ENCODE measurements at regions not wholly inside any gene's neighbourhood (a gene's known extent, or its start where the extent isn't known, plus 50 kb on each side); places are given as distances from the start of the nearest gene placed in this dataset.

DNA sequence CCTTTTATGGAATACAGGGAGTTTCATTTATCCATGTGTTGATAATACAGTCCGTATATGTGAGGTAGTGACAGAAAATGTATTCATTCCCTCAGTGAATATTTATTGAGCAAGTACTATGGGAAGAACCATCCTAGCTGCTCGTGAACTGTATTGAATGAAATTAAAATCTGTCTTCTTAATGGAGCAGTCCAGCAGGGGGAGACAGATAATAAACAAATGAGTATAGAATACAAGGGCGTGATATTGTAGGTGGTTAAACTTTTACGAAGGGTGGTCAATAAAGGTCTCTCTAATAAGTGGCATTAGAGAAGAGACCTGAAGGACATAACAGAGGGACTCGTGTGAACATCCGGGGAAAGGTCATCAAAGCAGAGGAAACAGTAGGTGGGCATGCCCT, 62.7 kb upstream of the OSTN start:
- Histone ChIP-seq H3K9ac (ENCODE audit: insufficient read depth, low read length, poor library complexity, severe bottlenecking) (no peak overlapping the region), H3K9me3 (replicated peaks in 1 of 2; ENCODE audit: control insufficient read depth in 1 of 2, insufficient read depth in 1 of 2, low read length in 2 of 2) (no peaks in the 10 kb centered on the region), H3K36me3 (replicated peaks in 1 of 2; ENCODE audit: control insufficient read depth in 1 of 2, insufficient read depth in 2 of 2, low read length in 2 of 2) (no peaks in the 10 kb centered on the region), H2AFZ (ENCODE audit: insufficient read depth, low read depth, low read length, poor library complexity, severe bottlenecking) (no peak overlapping the region), H3K27me3 (ENCODE audit: control insufficient read depth in 2 of 2, insufficient read depth in 2 of 2, low read length in 2 of 2) (no peaks in the 10 kb centered on the region), H3K79me2 (ENCODE audit: insufficient read depth, low read length) (no peaks in the 10 kb centered on the region), H3K4me1 (ENCODE audit: control insufficient read depth in 1 of 2, insufficient read depth in 2 of 2, low read length in 2 of 2) (peaks cover 6 to 11% of the 10 kb centered on the region in 2 donors), H3K4me3 (replicated peaks in 1 of 3; ENCODE audit: low read depth in 2 of 3, low read length in 3 of 3) (no peak overlapping the region), H3K4me2 (replicated peaks; ENCODE audit: extremely low read depth, low read length, poor library complexity, severe bottlenecking) (no peak overlapping the region), H3K27ac (ENCODE audit: low read depth in 1 of 2, low read length in 2 of 2) (no peak overlapping the region), H4K20me1 (ENCODE audit: insufficient read depth, low read length) (no peaks in the 10 kb centered on the region)
- DNase-seq: no peak
- TF ChIP-seq, protein P1, sequence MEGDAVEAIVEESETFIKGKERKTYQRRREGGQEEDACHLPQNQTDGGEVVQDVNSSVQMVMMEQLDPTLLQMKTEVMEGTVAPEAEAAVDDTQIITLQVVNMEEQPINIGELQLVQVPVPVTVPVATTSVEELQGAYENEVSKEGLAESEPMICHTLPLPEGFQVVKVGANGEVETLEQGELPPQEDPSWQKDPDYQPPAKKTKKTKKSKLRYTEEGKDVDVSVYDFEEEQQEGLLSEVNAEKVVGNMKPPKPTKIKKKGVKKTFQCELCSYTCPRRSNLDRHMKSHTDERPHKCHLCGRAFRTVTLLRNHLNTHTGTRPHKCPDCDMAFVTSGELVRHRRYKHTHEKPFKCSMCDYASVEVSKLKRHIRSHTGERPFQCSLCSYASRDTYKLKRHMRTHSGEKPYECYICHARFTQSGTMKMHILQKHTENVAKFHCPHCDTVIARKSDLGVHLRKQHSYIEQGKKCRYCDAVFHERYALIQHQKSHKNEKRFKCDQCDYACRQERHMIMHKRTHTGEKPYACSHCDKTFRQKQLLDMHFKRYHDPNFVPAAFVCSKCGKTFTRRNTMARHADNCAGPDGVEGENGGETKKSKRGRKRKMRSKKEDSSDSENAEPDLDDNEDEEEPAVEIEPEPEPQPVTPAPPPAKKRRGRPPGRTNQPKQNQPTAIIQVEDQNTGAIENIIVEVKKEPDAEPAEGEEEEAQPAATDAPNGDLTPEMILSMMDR (IDR thresholded peaks at IDR 0.05): no peak
- intact Hi-C loops (cut with micrococcal nuclease): no loop called here
- Mint-ChIP-seq H3K9me3 (peaks cover 0 to 2% (median 0%) of the 10 kb centered on the region in 7 donors), H3K27me3 (ENCODE audit: low read depth in 3 of 3) (no peaks in the 10 kb centered on the region), H3K4me1 (peaks cover 5% of the 10 kb centered on the region), H3K4me3 (no peak overlapping the region), H3K36me3 (no peaks in the 10 kb centered on the region), H3K27ac (no peak overlapping the region)
- WGBS (ENCODE audit: insufficient coverage): 86% methylated on average over 5 of the region's 6 CpGs

DNA sequence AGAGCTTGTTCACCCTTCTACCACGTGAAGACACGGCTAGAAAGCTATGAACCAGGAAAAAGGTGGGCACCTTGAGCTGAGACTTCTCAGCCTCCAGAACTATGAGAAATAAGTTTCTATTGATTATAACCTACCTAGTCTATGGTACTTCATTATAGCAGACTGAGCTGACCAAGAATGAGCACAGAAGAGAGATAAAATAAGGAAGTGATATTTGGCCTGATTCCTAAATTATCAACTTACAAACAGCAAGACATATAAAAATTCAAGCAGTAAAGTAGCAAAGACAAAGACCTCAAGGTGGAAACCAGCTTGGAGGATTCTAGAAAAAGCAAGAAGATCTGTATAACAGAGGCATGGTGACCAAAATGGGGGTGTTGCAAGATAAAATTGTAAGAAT, 63.9 kb upstream of the OSTN start:
- Histone ChIP-seq H3K4me1 (ENCODE audit: control insufficient read depth in 1 of 2, insufficient read depth in 2 of 2, low read length in 2 of 2) (peaks cover under 1 to 8% of the 10 kb centered on the region in 2 donors), H3K79me2 (ENCODE audit: insufficient read depth, low read length) (no peaks in the 10 kb centered on the region), H3K27me3 (ENCODE audit: control insufficient read depth in 2 of 2, insufficient read depth in 2 of 2, low read length in 2 of 2) (no peaks in the 10 kb centered on the region), H3K9ac (ENCODE audit: insufficient read depth, low read length, poor library complexity, severe bottlenecking) (no peak overlapping the region), H3K4me2 (replicated peaks; ENCODE audit: extremely low read depth, low read length, poor library complexity, severe bottlenecking) (no peak overlapping the region), H3K9me3 (replicated peaks in 1 of 2; ENCODE audit: control insufficient read depth in 1 of 2, insufficient read depth in 1 of 2, low read length in 2 of 2) (no peaks in the 10 kb centered on the region), H3K36me3 (replicated peaks in 1 of 2; ENCODE audit: control insufficient read depth in 1 of 2, insufficient read depth in 2 of 2, low read length in 2 of 2) (no peaks in the 10 kb centered on the region), H3K27ac (ENCODE audit: low read depth in 1 of 2, low read length in 2 of 2) (no peak overlapping the region), H4K20me1 (ENCODE audit: insufficient read depth, low read length) (no peaks in the 10 kb centered on the region), H2AFZ (ENCODE audit: insufficient read depth, low read depth, low read length, poor library complexity, severe bottlenecking) (no peak overlapping the region), H3K4me3 (replicated peaks in 1 of 3; ENCODE audit: low read depth in 2 of 3, low read length in 3 of 3) (no peak overlapping the region)
- TF ChIP-seq, protein P1 (IDR thresholded peaks at IDR 0.05): no peak
- no CpG with 5 or more reads among the region's 2 CpGs for WGBS (ENCODE audit: insufficient coverage)
- H3K9me3 Mint-ChIP-seq: peaks cover 0 to 2% (median 0%) of the 10 kb centered on the region in 7 donors
- no peak overlapping the region for H3K27ac Mint-ChIP-seq
- intact Hi-C loops (cut with micrococcal nuclease): no loop called here
- H3K27me3 Mint-ChIP-seq (ENCODE audit: low read depth in 3 of 3): no peaks in the 10 kb centered on the region
- no peak overlapping the region for H3K4me3 Mint-ChIP-seq
- H3K36me3 Mint-ChIP-seq: no peaks in the 10 kb centered on the region
- H3K4me1 Mint-ChIP-seq: peaks cover 5% of the 10 kb centered on the region
- no peak for DNase-seq

All from CD14-positive monocyte (primary cell).